PC-3 (cell line): ENCODE measurements at regions not wholly inside any gene's neighbourhood (a gene's known extent, or its start where the extent isn't known, plus 50 kb on each side); places are given as distances from the start of the nearest gene placed in this dataset.

ENCODE experiments used
- ATAC-seq: fragments of 200-7000 bp; cut with Tn5 transposase; 2 replicates; pipeline ENCODE4 v1.9.1; 2020; ENCODE audit warnings: mild to moderate bottlenecking, moderate library complexity
- BruUV-seq: library from RNA; stranded (reverse); fragments of 400-500 nt; replicated peaks from 2 replicates; lab custom pipeline; 2021; lab: Mats Ljungman, UMichigan
- CTCF ChIA-PET: fragments of 300-600 bp; sonication (Branson Sonifier 250); formaldehyde crosslinking; loops from one replicate; lab custom pipeline; 2022; ENCODE audit warnings: antibody characterized with exemption; lab: Charles Lee
- POLR2A ChIA-PET: fragments of 300-600 bp; sonication (Branson Sonifier 250); formaldehyde crosslinking; loops from one replicate; lab custom pipeline; 2022; ENCODE audit warnings: antibody characterized with exemption; ENCODE audit not compliant: unreplicated experiment; lab: Charles Lee
- DNase-seq: peaks from one replicate; pipeline ENCODE4 v3.0.0-alpha.2; 2015
- H2AFZ ChIP-seq: fragments of 300-600 bp; sonication (generic); 2 replicates; pipeline ENCODE4 v1.6.0; 2016; ENCODE audit warnings: antibody characterized with exemption, low read length
- H3F3A ChIP-seq: fragments of 300-600 bp; sonication (generic); one replicate; pipeline ENCODE4 v1.6.0; 2017; ENCODE audit warnings: antibody characterized with exemption, low read length, control low read depth, mild to moderate bottlenecking; ENCODE audit not compliant: unreplicated experiment
- H3K27ac ChIP-seq: fragments of 300-600 bp; sonication (generic); 2 replicates; pipeline ENCODE4 v1.5.1; 2016; ENCODE audit warnings: mild to moderate bottlenecking, low read length
- H3K27me3 ChIP-seq: fragments of 300-600 bp; sonication (generic); 2 replicates; pipeline ENCODE4 v1.6.1; 2016; ENCODE audit warnings: low read length, mixed read lengths
- H3K36me3 ChIP-seq: fragments of 300-600 bp; sonication (generic); 2 replicates; pipeline ENCODE4 v1.6.1; 2016; ENCODE audit warnings: low read depth, mixed run types, low read length, mixed read lengths
- H3K4me1 ChIP-seq: fragments of 300-600 bp; sonication (generic); 2 replicates; pipeline ENCODE4 v1.5.1; 2016; ENCODE audit warnings: low read length; ENCODE audit not compliant: insufficient read depth
- H3K4me2 ChIP-seq: fragments of 300-600 bp; sonication (generic); 2 replicates; pipeline ENCODE4 v1.6.0; 2016; ENCODE audit warnings: low read length
- H3K4me3 ChIP-seq: fragments of 300-600 bp; sonication (generic); 2 replicates; pipeline ENCODE4 v1.5.1; 2016; ENCODE audit warnings: mild to moderate bottlenecking, low read length, mixed read lengths
- H3K79me2 ChIP-seq: fragments of 300-600 bp; sonication (generic); 2 replicates; pipeline ENCODE4 v1.6.1; 2017; ENCODE audit warnings: low read length, mixed read lengths
- H3K9ac ChIP-seq: fragments of 300-600 bp; sonication (generic); 2 replicates; pipeline ENCODE4 v1.6.0; 2016; ENCODE audit warnings: mild to moderate bottlenecking, low read length
- H3K9me2 ChIP-seq: fragments of 300-600 bp; sonication (generic); replicated peaks from 2 replicates; pipeline ENCODE4 v1.6.1; 2016; ENCODE audit warnings: mixed run types, low read length, mixed read lengths
- H3K9me3 ChIP-seq: fragments of 300-600 bp; sonication (generic); 2 replicates; pipeline ENCODE4 v1.6.1; 2016; ENCODE audit warnings: low read length, mixed read lengths
- H4K20me1 ChIP-seq: fragments of 300-600 bp; sonication (generic); 2 replicates; pipeline ENCODE4 v1.6.1; 2016; ENCODE audit warnings: low read length, mixed read lengths
- EZH2 ChIP-seq: fragments of 300-600 bp; sonication (generic); IDR thresholded peaks from one replicate; pipeline ENCODE4 v1.6.1; 2017; ENCODE audit warnings: antibody characterized with exemption, mild to moderate bottlenecking, low read length; ENCODE audit not compliant: unreplicated experiment
- EZH2phosphoT487 ChIP-seq: fragments of 300-600 bp; sonication (generic); IDR thresholded peaks from 2 replicates; pipeline ENCODE4 v1.6.1; 2018; ENCODE audit warnings: mild to moderate bottlenecking, antibody characterized with exemption, low read length, borderline replicate concordance
- intact Hi-C: fragments of 100-400 bp; cut with micrococcal nuclease; formaldehyde crosslinking; loops from 2 replicates; pipeline ENCODE4 v1.9.0; 2023
- TF ChIP-seq, protein P1 (sequence below): fragments of 300-600 bp; sonication (generic); conservative IDR thresholded peaks from 2 replicates; pipeline ENCODE4 v1.5.1; 2017; ENCODE audit warnings: antibody characterized with exemption, low read depth, mild to moderate bottlenecking, low read length

DNA sequence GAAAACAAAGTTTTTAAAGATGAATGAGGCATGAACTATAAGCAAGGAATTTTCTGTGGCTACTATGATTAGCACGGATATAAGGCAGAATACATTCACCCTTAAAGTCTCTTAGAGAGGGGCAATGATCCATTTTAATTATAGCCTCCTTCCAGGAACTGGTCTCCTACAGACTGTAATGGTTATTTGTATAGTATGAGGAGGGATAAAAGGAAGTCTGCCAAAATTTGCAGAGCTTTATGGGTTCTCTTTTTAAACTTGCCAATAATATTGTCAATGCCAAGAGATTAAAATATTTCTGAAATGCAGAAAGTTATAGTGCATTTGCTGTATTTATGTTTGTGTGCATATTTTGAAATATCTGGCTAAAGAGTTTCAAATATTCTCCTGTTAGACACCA lies 271.4 kb upstream of the LUZP2 start:
- CTCF ChIA-PET, result no interaction called here
- no peak overlapping the region for H3K4me3 ChIP-seq

DNA sequence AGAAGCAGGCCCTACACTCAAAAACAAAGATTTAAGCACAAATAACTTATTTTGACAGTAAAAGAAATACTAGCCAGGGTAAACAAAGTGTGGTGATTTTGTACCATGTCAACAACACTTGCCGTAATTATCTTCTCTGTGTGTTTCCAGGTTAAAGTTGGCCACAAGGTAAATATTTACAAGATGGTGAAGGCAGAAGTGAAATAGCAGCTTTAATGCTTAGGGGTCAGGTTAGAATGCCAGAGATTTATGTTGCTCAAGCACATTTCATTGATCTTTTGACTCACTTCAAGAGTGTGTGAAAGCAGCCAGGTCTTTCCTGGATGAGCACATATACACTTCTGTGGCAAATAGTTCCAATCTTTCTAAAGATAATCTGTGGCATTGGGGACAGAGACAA lies 270.2 kb upstream of the LUZP2 start:
- TF ChIP-seq, protein P1, sequence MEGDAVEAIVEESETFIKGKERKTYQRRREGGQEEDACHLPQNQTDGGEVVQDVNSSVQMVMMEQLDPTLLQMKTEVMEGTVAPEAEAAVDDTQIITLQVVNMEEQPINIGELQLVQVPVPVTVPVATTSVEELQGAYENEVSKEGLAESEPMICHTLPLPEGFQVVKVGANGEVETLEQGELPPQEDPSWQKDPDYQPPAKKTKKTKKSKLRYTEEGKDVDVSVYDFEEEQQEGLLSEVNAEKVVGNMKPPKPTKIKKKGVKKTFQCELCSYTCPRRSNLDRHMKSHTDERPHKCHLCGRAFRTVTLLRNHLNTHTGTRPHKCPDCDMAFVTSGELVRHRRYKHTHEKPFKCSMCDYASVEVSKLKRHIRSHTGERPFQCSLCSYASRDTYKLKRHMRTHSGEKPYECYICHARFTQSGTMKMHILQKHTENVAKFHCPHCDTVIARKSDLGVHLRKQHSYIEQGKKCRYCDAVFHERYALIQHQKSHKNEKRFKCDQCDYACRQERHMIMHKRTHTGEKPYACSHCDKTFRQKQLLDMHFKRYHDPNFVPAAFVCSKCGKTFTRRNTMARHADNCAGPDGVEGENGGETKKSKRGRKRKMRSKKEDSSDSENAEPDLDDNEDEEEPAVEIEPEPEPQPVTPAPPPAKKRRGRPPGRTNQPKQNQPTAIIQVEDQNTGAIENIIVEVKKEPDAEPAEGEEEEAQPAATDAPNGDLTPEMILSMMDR, result no peak
- TF ChIP-seq EZH2 (no peak), EZH2phosphoT487 (no peak)
- BruUV-seq, result no TSS peak
- Histone ChIP-seq H2AFZ (no peak overlapping the region), H4K20me1 (no peaks in the 10 kb centered on the region), H3F3A (no peaks in the 10 kb centered on the region), H3K4me2 (no peak overlapping the region), H3K9me2 (no peaks in the 10 kb centered on the region), H3K4me3 (no peak overlapping the region), H3K4me1 (no peaks in the 10 kb centered on the region), H3K36me3 (no peaks in the 10 kb centered on the region), H3K79me2 (no peaks in the 10 kb centered on the region), H3K27ac (no peak overlapping the region), H3K27me3 (no peaks in the 10 kb centered on the region), H3K9me3 (no peaks in the 10 kb centered on the region), H3K9ac (no peak overlapping the region)
- DNase-seq (no peak), ATAC-seq (no peak)
- CTCF ChIA-PET, result no interaction called here
- intact Hi-C loops, result no loop called here
- POLR2A ChIA-PET, result no interaction called here

More for the DNA sequence above, 271.4 kb upstream of the LUZP2 start:
- intact Hi-C loops, result no loop called here
- no TSS peak for BruUV-seq
- Histone ChIP-seq H2AFZ (no peak overlapping the region), H3K9me2 (no peaks in the 10 kb centered on the region), H3K9ac (no peak overlapping the region), H3K79me2 (no peaks in the 10 kb centered on the region), H3K4me2 (no peak overlapping the region), H3F3A (no peaks in the 10 kb centered on the region), H3K27ac (no peak overlapping the region), H3K9me3 (no peaks in the 10 kb centered on the region), H3K36me3 (no peaks in the 10 kb centered on the region), H3K4me1 (no peaks in the 10 kb centered on the region), H3K27me3 (no peaks in the 10 kb centered on the region), H4K20me1 (no peaks in the 10 kb centered on the region)
- DNase-seq, result no peak
- POLR2A ChIA-PET, result no interaction called here
- ATAC-seq, result no peak
- TF ChIP-seq, protein P1, result no peak
- TF ChIP-seq EZH2phosphoT487 (no peak), EZH2 (no peak)

DNA sequence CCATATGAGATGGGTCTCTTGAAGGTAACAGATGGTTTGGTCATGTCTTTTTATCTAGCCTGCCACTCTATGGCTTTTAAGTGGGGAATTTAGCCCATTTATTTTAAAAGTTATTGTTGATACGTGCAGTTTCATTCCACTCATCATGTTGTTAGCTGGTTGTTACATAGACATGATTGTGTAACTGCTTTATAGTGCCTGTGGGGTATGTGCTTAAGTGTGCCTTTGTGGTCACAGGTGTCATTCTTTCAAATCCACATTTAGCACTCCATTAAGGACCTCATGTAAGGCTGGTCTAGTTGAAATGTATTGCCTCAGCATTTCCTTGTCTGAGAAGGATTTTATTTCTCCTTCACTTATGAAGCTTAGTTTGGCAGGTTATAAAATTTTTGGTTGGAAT lies 263.8 kb upstream of the LUZP2 start:
- Histone ChIP-seq H3K4me2 (no peak overlapping the region), H3F3A (no peaks in the 10 kb centered on the region), H3K27me3 (no peaks in the 10 kb centered on the region), H3K4me1 (no peaks in the 10 kb centered on the region), H3K9me3 (no peaks in the 10 kb centered on the region), H3K9me2 (no peaks in the 10 kb centered on the region), H3K27ac (no peak overlapping the region), H4K20me1 (no peaks in the 10 kb centered on the region), H2AFZ (no peak overlapping the region), H3K9ac (no peak overlapping the region), H3K79me2 (no peaks in the 10 kb centered on the region), H3K36me3 (no peaks in the 10 kb centered on the region), H3K4me3 (no peak overlapping the region)
- DNase-seq (no peak), ATAC-seq (no peak)
- ChIA-PET CTCF (no interaction called here), POLR2A (no interaction called here)
- no TSS peak for BruUV-seq
- intact Hi-C loops, result loop anchor here (10.0 kb wide), 1 partner anchor 1358 kb away; no protein-coding TSS in a partner anchor
- no peak for TF ChIP-seq EZH2phosphoT487
- TF ChIP-seq, protein P1, result no peak
- TF ChIP-seq EZH2, result no peak
